PFSK-1 (cell line): ENCODE measurements at regions not wholly inside any gene's neighbourhood (a gene's known extent, or its start where the extent isn't known, plus 50 kb on each side); places are given as distances from the start of the nearest gene placed in this dataset.

ENCODE experiments used
- FOXP2 ChIP-seq: optimal IDR thresholded peaks from 2 replicates; pipeline ENCODE3; 2011; ENCODE audit warnings: borderline replicate concordance, control low read depth, inconsistent platforms; ENCODE audit not compliant: insufficient read depth; ENCODE audit errors: extremely low read length, extremely low read depth
- POLR2AphosphoS5 ChIP-seq: IDR thresholded peaks from 2 replicates; pipeline ENCODE4 v1.6.1; 2012; ENCODE audit warnings: low read depth, mild to moderate bottlenecking, control low read depth, low read length, moderate library complexity
- SIN3A ChIP-seq: IDR thresholded peaks from 2 replicates; pipeline ENCODE4 v1.6.1; 2012; ENCODE audit warnings: mild to moderate bottlenecking, low read length, moderate library complexity, borderline replicate concordance; ENCODE audit not compliant: insufficient read depth
- TAF1 ChIP-seq: IDR thresholded peaks from 2 replicates; pipeline ENCODE4 v1.6.1; 2012; ENCODE audit warnings: low read length, control low read depth, borderline replicate concordance; ENCODE audit not compliant: insufficient read depth
- TF ChIP-seq, protein P1 (sequence below), 2 experiments: IDR thresholded peaks; 2 replicates each; pipeline versions ENCODE4 v1.6.1 to v1.8.0; 2011 to 2012; ENCODE audit warnings: low read depth in 2 of 2, low read length in 2 of 2, control low read depth in 1 of 2, inconsistent platforms in 1 of 2, mild to moderate bottlenecking in 1 of 2, moderate library complexity in 1 of 2; ENCODE audit not compliant: insufficient read depth in 1 of 2

DNA sequence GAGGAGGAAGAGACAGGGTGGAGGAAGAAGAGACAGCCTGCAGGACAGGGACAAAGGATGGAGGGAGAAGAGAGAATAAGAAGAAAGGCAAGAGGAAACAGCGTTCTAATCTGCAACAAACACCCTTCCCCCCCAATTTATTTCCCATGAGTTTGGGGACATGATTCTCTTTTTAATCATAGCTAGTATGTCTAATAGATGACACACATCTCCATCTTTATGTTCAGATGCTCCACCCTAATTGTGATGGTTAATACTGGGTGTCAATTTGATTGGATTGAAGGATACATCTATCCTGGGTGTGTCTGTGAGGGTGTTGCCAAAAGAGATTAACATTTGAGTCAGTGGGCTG is 200.8 kb downstream of the VCY1B start:
- no peak for TF ChIP-seq FOXP2
- TF ChIP-seq, protein P1, sequence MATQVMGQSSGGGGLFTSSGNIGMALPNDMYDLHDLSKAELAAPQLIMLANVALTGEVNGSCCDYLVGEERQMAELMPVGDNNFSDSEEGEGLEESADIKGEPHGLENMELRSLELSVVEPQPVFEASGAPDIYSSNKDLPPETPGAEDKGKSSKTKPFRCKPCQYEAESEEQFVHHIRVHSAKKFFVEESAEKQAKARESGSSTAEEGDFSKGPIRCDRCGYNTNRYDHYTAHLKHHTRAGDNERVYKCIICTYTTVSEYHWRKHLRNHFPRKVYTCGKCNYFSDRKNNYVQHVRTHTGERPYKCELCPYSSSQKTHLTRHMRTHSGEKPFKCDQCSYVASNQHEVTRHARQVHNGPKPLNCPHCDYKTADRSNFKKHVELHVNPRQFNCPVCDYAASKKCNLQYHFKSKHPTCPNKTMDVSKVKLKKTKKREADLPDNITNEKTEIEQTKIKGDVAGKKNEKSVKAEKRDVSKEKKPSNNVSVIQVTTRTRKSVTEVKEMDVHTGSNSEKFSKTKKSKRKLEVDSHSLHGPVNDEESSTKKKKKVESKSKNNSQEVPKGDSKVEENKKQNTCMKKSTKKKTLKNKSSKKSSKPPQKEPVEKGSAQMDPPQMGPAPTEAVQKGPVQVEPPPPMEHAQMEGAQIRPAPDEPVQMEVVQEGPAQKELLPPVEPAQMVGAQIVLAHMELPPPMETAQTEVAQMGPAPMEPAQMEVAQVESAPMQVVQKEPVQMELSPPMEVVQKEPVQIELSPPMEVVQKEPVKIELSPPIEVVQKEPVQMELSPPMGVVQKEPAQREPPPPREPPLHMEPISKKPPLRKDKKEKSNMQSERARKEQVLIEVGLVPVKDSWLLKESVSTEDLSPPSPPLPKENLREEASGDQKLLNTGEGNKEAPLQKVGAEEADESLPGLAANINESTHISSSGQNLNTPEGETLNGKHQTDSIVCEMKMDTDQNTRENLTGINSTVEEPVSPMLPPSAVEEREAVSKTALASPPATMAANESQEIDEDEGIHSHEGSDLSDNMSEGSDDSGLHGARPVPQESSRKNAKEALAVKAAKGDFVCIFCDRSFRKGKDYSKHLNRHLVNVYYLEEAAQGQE (IDR thresholded peaks at IDR 0.05; ENCODE audit: insufficient read depth in 1 of 2, low read depth in 2 of 2, low read length in 2 of 2): no peak

DNA sequence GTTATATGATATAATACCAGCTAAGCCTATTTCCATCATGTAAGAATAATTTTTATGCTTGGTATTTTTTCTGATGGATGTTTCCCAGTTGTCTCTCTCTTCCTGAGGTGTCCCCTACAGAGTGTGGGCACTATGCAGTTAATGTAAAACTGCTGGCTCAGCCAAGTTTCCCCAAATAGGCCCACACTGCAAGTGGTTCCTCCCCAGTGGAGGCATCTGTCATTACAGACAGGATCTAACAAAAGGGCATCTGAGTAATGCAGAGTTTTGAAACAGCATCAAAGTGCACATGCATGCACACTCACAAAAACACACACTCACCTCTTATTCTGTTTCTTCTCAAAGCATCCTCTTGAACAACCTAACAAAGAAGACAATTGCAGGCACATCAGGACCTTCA is 221.0 kb downstream of the VCY1B start:
- TF ChIP-seq, protein P1 (IDR thresholded peaks at IDR 0.05; ENCODE audit: insufficient read depth in 1 of 2, low read depth in 2 of 2, low read length in 2 of 2): no peak
- TF ChIP-seq TAF1: no peak
- no peak for TF ChIP-seq FOXP2
- TF ChIP-seq POLR2AphosphoS5: no peak
- TF ChIP-seq SIN3A: no peak

DNA sequence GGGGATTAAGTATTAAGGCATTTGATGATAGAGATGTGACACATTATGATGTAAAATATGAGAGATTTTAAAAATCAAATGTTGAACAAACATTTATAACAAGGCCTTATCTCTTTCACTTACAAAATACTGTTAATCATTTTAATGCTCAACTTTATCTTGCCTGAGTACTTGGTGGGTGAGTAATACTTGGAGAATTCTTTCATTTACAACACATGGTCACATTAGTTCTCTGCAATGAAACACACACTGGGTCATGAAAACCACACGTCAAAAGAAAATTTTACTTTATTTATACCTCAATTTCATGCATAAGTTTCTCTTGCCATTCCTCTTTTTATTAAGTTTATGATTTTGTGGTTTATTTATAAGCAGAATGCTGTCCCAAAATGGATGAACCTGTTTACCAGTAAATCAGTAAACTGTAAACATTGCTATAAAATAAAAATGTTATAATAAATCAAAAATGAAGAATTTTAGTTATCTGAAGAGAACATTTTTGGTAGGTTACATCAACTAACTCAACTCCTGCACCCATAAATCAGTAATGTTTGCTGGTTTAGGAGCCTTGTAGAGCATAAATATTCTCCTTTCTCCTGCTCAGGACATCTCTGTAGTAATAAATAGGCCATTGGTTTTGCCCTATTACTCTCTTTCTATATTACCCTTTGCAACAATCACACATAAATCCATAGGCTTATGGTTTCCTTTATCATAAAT is 233.5 kb upstream of the NLGN4Y start:
- TF ChIP-seq TAF1 (no peak), POLR2AphosphoS5 (no peak), FOXP2 (no peak), SIN3A (no peak)
- TF ChIP-seq, protein P1 (IDR thresholded peaks at IDR 0.05; ENCODE audit: insufficient read depth in 1 of 2, low read depth in 2 of 2, low read length in 2 of 2): no peak

DNA sequence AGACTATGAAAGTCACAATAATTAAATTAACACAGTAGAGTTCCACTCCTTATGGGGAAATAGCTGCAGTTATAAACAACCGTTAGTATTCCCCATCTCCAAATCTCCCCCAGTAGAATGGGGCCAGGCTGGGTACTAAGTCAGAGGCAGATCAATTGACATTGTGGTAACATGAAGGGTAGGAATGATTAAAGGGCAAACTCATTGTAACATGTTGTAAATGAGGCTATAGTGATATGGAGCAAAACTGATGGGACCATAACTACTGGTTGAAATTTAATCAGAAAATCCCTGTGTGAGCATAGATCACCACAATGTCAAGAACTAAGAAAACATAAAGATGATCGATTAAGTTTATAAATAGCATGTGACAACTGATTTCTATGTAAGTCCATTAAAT is 231.9 kb upstream of the NLGN4Y start:
- no peak for TF ChIP-seq FOXP2
- TF ChIP-seq SIN3A: no peak
- TF ChIP-seq TAF1: no peak
- no peak for TF ChIP-seq POLR2AphosphoS5
- TF ChIP-seq, protein P1 (IDR thresholded peaks at IDR 0.05; ENCODE audit: insufficient read depth in 1 of 2, low read depth in 2 of 2, low read length in 2 of 2): no peak

DNA sequence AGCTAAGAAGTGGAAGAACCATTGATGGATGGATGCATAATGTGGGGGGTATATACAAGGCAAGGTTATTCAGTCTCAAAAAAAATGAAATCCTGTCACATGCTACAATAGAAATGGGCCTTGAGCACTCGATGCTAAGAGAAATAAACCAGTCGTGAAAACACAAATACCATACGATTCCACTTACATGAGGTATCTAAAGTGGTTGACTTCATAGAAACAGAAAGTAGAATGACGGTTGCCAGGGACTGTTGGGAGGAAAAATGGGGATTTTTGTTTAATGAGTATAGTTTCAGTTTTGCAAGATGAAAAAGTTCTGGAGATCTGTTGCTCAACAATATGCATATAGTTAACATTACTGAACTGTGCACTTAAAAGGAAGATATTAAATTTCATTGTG is 223.6 kb upstream of the NLGN4Y start:
- TF ChIP-seq, protein P1 (IDR thresholded peaks at IDR 0.05; ENCODE audit: insufficient read depth in 1 of 2, low read depth in 2 of 2, low read length in 2 of 2): no peak
- no peak for TF ChIP-seq TAF1
- no peak for TF ChIP-seq SIN3A
- no peak for TF ChIP-seq FOXP2
- TF ChIP-seq POLR2AphosphoS5: no peak
